Karpas-422 (cell line): ENCODE measurements at regions not wholly inside any gene's neighbourhood (a gene's known extent, or its start where the extent isn't known, plus 50 kb on each side); places are given as distances from the start of the nearest gene placed in this dataset.
"Not testable (repeated sequence)": the region's sequence is repeated elsewhere in the genome, so short reads cannot be mapped to it uniquely, and the experiment has no call there.

Experiments used
- DNase-seq: peaks from one replicate; pipeline ENCODE4 v3.0.0-alpha.2; 2015
- H2AFZ ChIP-seq: fragments of 200-600 bp; sonication (generic); 2 replicates; pipeline ENCODE4 v1.6.1; 2014; ENCODE audit warnings: antibody characterized with exemption, low read length, mixed read lengths
- H3K27ac ChIP-seq: fragments of 200-600 bp; sonication (generic); 2 replicates; pipeline ENCODE4 v1.5.1; 2014; ENCODE audit warnings: mild to moderate bottlenecking, low read length, moderate library complexity
- H3K27me3 ChIP-seq: fragments of 200-600 bp; sonication (generic); 2 replicates; pipeline ENCODE4 v1.6.1; 2014; ENCODE audit warnings: low read length, mixed read lengths
- H3K36me3 ChIP-seq: fragments of 200-600 bp; sonication (generic); 2 replicates; pipeline ENCODE4 v1.6.1; 2014; ENCODE audit warnings: low read length, mixed read lengths; ENCODE audit not compliant: insufficient read depth
- H3K4me1 ChIP-seq: fragments of 200-600 bp; sonication (generic); 2 replicates; pipeline ENCODE4 v1.6.1; 2014; ENCODE audit warnings: mild to moderate bottlenecking, low read length, mixed read lengths
- H3K4me2 ChIP-seq: fragments of 200-600 bp; sonication (generic); 2 replicates; pipeline ENCODE4 v1.6.1; 2014; ENCODE audit warnings: low read length, low read depth, mild to moderate bottlenecking; ENCODE audit not compliant: poor library complexity, severe bottlenecking
- H3K4me3 ChIP-seq: fragments of 200-600 bp; sonication (generic); 2 replicates; pipeline ENCODE4 v1.5.1; 2014; ENCODE audit warnings: mild to moderate bottlenecking, antibody characterized with exemption, low read length, mixed read lengths
- H3K79me2 ChIP-seq: fragments of 200-600 bp; sonication (generic); 2 replicates; pipeline ENCODE4 v1.6.1; 2014; ENCODE audit warnings: mild to moderate bottlenecking, low read length, mixed read lengths
- H3K9ac ChIP-seq: fragments of 200-600 bp; sonication (generic); 2 replicates; pipeline ENCODE4 v1.6.0; 2014; ENCODE audit warnings: low read length
- H3K9me2 ChIP-seq: fragments of 200-600 bp; sonication (generic), shearing (Covaris generic); replicated peaks from 2 replicates; pipeline ENCODE4 v1.6.0; 2014; ENCODE audit warnings: mild to moderate bottlenecking, low read length, moderate library complexity; ENCODE audit not compliant: insufficient read depth
- H3K9me3 ChIP-seq: fragments of 300-700, 200-600 bp; sonication (generic); 2 replicates; pipeline ENCODE4 v1.6.1; 2014; ENCODE audit warnings: low read length, mixed read lengths
- H4K20me1 ChIP-seq: fragments of 200-600 bp; sonication (generic); 2 replicates; pipeline ENCODE4 v1.6.1; 2014; ENCODE audit warnings: mild to moderate bottlenecking, antibody characterized with exemption, low read length, low read depth; ENCODE audit not compliant: insufficient read depth

GRCh38 chr13:80901111-80901510 lies 560.2 kb upstream of the SPRY2 start:
- Histone ChIP-seq H3K4me1 (no peaks in the 10 kb centered on the region), H3K9me3 (peaks cover 37% of the 10 kb centered on the region), H3K36me3 (no peaks in the 10 kb centered on the region), H3K9me2 (no peaks in the 10 kb centered on the region), H2AFZ (no peak overlapping the region), H3K79me2 (no peaks in the 10 kb centered on the region), H4K20me1 (no peaks in the 10 kb centered on the region), H3K4me3 (no peak overlapping the region), H3K9ac (no peak overlapping the region), H3K27me3 (no peaks in the 10 kb centered on the region), H3K27ac (no peak overlapping the region), H3K4me2 (no peak overlapping the region)
- no peak for DNase-seq

GRCh38 chr13:80900561-80900960 lies 559.6 kb upstream of the SPRY2 start:
- Histone ChIP-seq H2AFZ (no peak overlapping the region), H3K9me3 (peaks cover 33% of the 10 kb centered on the region), H3K9me2 (no peaks in the 10 kb centered on the region), H3K4me2 (no peak overlapping the region), H3K4me1 (no peaks in the 10 kb centered on the region), H3K27me3 (no peaks in the 10 kb centered on the region), H3K79me2 (no peaks in the 10 kb centered on the region), H4K20me1 (no peaks in the 10 kb centered on the region), H3K36me3 (no peaks in the 10 kb centered on the region), H3K4me3 (no peak overlapping the region), H3K27ac (no peak overlapping the region), H3K9ac (no peak overlapping the region)
- DNase-seq, result no peak

DNA sequence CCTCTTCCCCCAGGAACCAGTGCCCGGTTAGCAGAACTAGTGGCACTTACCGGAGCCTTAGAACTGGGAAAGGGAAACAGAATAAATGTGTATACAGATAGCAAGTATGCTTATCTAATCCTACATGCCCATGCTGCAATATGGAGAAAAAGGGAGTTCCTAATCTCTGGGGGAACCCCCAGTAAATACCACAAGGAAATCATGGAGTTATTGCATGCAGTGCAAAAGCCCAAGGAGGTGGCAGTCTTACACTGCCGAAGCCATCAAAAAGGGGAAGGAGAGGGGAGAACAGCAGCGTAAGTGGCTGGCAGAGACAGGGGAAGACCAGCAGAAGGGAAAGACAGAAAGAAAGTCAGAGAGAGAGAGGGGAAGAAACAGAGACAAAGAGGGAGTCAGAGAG lies 556.7 kb upstream of the SPRY2 start:
- not testable (repeated sequence) for H3K9ac ChIP-seq, H3K27me3 ChIP-seq
- H3K9me3 ChIP-seq, result peaks cover 23% of the 10 kb centered on the region

DNA sequence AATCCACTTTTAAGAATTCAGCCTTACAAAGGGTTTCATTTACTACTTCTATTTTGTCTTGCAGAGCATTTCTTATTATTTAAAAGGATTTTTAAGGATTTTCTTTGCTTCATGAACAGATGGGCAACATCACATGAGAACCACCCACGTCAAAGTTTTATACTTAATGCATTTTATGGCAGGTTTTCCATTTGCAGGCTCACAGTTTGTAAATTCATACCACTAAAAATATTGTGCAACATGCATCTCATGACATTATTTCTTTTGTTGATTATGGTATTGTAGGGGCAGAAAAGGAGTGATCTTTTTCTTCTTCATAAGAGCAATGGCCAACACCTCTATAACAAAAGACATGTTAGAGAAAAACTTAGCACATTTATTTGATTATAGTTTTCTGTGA lies 554.0 kb upstream of the SPRY2 start:
- no peaks in the 10 kb centered on the region for H3K27me3 ChIP-seq
- H3K4me3 ChIP-seq, result no peak overlapping the region
- H3K36me3 ChIP-seq, result no peaks in the 10 kb centered on the region
- no peaks in the 10 kb centered on the region for H4K20me1 ChIP-seq
- no peaks in the 10 kb centered on the region for H3K79me2 ChIP-seq
- H3K9me3 ChIP-seq, result peaks cover 21% of the 10 kb centered on the region
- DNase-seq, result no peak
- H2AFZ ChIP-seq, result no peak overlapping the region
- no peaks in the 10 kb centered on the region for H3K9me2 ChIP-seq
- H3K27ac ChIP-seq, result no peak overlapping the region
- no peaks in the 10 kb centered on the region for H3K4me1 ChIP-seq
- H3K4me2 ChIP-seq, result no peak overlapping the region
- H3K9ac ChIP-seq, result no peak overlapping the region

More for the DNA sequence above, 556.7 kb upstream of the SPRY2 start:
- H2AFZ ChIP-seq, H3K36me3 ChIP-seq, H3K4me1 ChIP-seq, H3K9me2 ChIP-seq, H4K20me1 ChIP-seq, H3K27ac ChIP-seq, H3K4me3 ChIP-seq, DNase-seq, H3K79me2 ChIP-seq, H3K4me2 ChIP-seq: not testable (repeated sequence)

- Histone ChIP-seq H3K36me3 (no peaks in the 10 kb centered on the region), H2AFZ (no peak overlapping the region), H3K4me3 (no peak overlapping the region), H3K4me1 (no peaks in the 10 kb centered on the region), H3K9me3 (peaks cover 30% of the 10 kb centered on the region), H3K27ac (no peak overlapping the region), H3K4me2 (no peak overlapping the region), H3K27me3 (no peaks in the 10 kb centered on the region), H3K9me2 (no peaks in the 10 kb centered on the region), H3K79me2 (no peaks in the 10 kb centered on the region), H3K9ac (no peak overlapping the region), H4K20me1 (no peaks in the 10 kb centered on the region)
- DNase-seq, result no peak
These were observed 548.9 kb upstream of the SPRY2 start for GRCh38 chr13:80889829-80890228.

- Histone ChIP-seq H3K4me2 (no peak overlapping the region), H3K36me3 (no peaks in the 10 kb centered on the region), H4K20me1 (no peaks in the 10 kb centered on the region), H3K27ac (no peak overlapping the region), H3K9ac (no peak overlapping the region), H2AFZ (no peak overlapping the region), H3K4me3 (no peak overlapping the region), H3K27me3 (no peaks in the 10 kb centered on the region), H3K9me3 (peaks cover 34% of the 10 kb centered on the region), H3K4me1 (no peaks in the 10 kb centered on the region), H3K9me2 (no peaks in the 10 kb centered on the region), H3K79me2 (no peaks in the 10 kb centered on the region)
- no peak for DNase-seq
These were observed 547.5 kb upstream of the SPRY2 start for GRCh38 chr13:80888390-80888789.

- Histone ChIP-seq H3K36me3 (no peaks in the 10 kb centered on the region), H3K27ac (no peak overlapping the region), H3K79me2 (no peaks in the 10 kb centered on the region), H3K9me3 (peaks cover 35% of the 10 kb centered on the region), H3K4me1 (no peaks in the 10 kb centered on the region), H3K27me3 (no peaks in the 10 kb centered on the region), H3K4me2 (no peak overlapping the region), H3K9ac (no peak overlapping the region), H3K9me2 (no peaks in the 10 kb centered on the region), H4K20me1 (no peaks in the 10 kb centered on the region), H2AFZ (no peak overlapping the region), H3K4me3 (no peak overlapping the region)
- DNase-seq, result no peak
These were observed 543.3 kb upstream of the SPRY2 start for GRCh38 chr13:80884056-80884785.

- Histone ChIP-seq H3K79me2 (no peaks in the 10 kb centered on the region), H3K27ac (no peak overlapping the region)
These were observed 542.6 kb upstream of the SPRY2 start for GRCh38 chr13:80883545-80883944.

More at GRCh38 chr13:80883545-80883944, 542.6 kb upstream of the SPRY2 start:
- H3K4me1 ChIP-seq, result no peaks in the 10 kb centered on the region
- DNase-seq, result no peak
- no peaks in the 10 kb centered on the region for H3K27me3 ChIP-seq
- H3K36me3 ChIP-seq, result no peaks in the 10 kb centered on the region
- H3K9me2 ChIP-seq, result no peaks in the 10 kb centered on the region
- no peak overlapping the region for H3K4me2 ChIP-seq
- no peak overlapping the region for H2AFZ ChIP-seq
- no peaks in the 10 kb centered on the region for H4K20me1 ChIP-seq
- no peak overlapping the region for H3K4me3 ChIP-seq
- H3K9me3 ChIP-seq, result peaks cover 35% of the 10 kb centered on the region
- H3K9ac ChIP-seq, result no peak overlapping the region
